GM19324 (cell line): ENCODE measurements at regions not wholly inside any gene's neighbourhood (a gene's known extent, or its start where the extent isn't known, plus 50 kb on each side); places are given as distances from the start of the nearest gene placed in this dataset.

Experiments
- ATAC-seq: cut with Tn5 transposase; IDR thresholded peaks from one replicate; pipeline ENCODE4 v1.9.1; 2021; ENCODE audit warnings: mild to moderate bottlenecking, moderate library complexity; ENCODE audit not compliant: unreplicated experiment, low FRiP score

DNA sequence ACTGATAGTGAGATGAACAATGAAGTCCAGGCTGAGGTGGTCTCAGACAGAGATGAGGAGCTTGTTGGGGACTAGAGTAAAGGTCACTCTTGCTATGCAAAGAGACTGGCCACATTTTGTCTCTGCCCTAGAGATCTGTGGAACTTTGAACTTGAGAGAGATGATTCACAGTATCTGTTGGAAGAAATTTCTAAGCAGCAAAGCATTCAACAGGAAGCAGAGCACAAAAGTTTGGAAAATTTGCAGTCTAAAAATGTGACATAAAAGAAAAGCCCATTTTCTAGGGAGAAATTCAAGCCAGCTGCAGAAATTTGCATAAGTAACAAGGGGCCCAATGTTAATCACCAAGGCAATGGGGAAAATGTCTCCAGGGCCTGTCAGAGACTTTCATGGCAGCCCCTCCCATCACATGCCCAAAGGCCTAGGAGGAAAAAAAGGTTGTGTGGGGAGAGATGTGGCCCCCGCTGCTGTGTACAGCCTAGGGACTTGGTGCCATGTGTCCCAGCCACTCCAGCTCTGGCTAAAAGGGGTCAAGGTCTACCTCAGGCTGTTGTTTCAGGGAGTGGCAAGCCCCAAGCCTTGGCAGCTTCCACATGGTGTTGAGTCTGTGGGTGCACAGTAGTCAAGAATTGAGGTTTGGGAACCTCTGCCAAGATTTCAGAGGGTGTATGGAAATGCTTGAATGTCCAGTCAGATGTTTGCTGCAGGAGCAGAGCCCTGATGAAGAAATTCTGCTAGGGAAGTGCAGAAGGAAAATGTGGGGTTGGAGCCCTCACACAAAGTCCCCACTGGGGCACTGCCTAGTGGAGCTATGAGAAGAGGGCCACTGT is 262.8 kb downstream of the DKK2 start:
- no peak for ATAC-seq

DNA sequence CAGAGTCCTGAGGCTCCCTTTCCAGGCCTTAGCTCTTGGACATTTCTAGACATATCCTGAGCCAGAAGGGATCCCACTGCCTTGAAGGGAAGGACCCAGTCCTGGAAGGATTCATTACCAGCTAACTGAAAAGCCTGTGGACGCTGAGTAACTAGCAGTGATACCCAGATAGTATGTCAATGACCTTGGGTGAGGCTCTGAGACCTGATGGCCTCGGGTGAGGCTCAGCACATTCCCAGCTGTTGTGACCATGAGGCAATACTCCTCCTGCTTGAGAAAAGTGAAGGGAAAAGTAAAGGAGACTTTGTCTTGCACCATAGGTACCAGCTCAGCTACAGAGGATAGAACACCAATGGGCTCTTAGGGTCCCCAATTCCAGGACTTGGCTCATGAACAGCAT is 268.1 kb downstream of the DKK2 start:
- no peak for ATAC-seq

DNA sequence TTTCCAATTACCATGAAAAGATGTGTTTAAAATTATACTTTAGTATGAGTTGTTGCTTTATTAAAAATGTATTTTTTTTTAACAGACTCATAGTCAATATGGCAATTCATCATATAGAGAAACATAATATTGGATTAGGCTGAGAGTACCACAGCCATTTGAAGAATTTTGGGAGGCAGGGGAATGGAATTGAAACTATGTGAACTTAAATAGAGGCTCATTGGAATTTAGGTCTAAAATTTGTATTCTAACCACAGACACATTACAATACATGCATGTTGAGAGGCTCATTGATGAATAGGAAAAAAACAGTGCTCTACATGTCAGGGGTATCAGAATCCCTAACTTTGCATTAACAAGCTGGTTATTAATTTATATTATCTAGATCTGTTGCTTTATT is 269.6 kb downstream of the DKK2 start:
- no peak for ATAC-seq

DNA sequence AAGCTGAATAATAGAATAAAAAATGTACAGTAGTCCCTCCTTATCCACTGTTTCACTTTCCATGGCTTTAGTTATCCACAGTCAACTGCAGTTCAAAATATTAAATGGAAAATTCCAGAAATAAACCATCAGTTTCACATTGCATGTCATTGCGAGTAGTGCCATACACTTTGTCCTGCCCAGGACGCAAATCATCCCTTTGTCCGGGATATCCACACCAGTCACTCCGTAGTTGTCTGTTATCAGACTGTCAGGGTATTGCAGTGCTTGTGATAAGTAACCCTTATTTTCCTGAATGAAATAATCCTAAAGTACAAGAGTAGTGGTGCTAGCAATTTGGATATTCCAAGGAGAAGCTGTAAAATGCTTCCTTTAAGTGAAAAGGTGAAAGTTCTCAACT is 271.3 kb downstream of the DKK2 start:
- no peak for ATAC-seq

DNA sequence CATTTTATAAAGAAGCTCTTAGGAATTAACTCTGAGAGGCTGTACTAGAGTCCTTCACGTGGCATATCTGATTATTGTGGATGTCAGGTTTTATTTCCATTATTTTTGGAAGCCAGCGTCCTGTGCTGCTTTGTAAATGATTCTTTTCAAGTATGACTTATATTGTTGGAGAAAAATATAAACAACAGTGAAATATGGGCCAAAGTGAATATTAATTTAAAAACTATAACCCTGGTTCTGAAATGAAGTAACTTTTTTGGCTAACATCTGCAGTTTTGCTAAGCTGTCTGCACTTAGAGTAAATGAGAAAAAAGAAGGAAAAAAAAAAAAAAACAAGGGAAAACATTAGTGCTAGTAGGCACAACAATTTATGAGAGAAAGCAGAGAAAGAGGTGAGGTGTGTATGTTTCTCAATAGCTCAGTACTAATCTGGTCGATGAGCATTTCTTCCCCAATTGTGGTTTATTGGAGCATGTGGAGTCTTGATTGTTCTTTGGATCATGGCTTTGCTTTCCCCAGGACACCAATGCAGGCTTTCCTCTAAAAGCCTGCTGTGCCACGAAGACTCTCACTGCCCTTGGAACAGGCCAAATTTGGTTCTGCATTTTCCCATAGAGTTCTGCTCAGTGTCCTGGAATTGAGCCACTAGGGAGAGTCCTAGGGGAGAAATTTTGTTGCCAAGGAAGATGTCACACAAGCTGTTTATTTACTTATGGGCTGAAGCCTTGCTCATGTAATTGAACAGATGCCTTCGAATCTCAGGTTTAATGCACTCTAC is 273.3 kb downstream of the DKK2 start:
- ATAC-seq: no peak

DNA sequence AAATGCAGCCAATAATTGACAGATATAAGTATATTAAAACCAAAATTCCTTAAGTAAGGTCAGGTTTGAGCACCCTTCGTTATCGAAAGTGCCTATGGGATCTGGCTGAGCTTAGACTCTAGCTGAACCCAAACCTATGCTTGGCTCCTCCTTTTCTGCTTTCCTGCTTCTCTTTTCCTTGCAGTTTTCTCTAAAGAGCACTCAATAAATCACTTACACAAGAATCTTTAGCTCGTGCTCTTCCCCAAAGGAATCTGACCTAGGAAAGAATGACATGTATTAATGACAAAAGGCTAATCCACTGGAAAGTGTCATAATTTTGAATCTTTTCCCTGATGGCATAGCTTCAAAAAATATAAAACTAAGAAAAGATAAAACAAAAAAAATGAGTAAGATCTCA is 282.7 kb downstream of the DKK2 start:
- ATAC-seq: no peak

DNA sequence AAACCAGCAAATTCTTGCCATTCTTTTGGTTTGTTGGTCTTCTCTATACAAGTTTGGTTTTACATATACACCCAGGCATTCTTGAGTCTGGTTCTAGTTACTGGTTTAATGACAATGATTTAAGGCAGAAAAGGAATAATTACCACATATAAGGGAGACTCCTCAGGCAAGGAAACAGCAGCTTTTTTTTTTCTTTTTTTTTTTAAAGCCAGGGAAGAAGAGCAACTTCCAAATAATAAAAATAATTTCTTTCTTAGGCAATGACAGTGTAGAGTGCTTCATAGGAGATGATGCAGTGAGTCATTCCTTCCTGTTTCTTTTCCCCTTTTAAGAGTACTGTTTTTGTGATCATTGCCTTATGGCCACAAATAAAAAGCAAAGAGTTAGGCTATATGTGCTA is 289.7 kb downstream of the DKK2 start:
- no peak for ATAC-seq

DNA sequence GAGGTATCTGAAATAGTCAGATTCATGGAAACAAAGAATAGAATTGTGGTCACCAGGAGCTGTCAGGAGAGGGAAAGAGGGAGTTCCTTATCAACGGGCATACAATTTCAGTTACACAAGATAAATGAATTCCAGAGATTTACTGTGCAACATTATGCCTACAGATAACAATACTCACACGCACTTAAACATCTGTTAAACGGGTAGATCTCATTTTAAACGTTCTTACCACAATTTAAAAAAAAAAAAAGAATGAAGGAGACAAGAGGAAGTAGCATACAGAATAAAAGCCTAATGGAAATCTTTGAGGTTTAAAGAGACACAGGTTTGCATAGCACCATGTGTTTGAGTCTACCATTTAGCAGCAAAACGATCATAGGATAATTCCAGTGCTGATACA is 298.0 kb downstream of the DKK2 start:
- ATAC-seq: no peak

DNA sequence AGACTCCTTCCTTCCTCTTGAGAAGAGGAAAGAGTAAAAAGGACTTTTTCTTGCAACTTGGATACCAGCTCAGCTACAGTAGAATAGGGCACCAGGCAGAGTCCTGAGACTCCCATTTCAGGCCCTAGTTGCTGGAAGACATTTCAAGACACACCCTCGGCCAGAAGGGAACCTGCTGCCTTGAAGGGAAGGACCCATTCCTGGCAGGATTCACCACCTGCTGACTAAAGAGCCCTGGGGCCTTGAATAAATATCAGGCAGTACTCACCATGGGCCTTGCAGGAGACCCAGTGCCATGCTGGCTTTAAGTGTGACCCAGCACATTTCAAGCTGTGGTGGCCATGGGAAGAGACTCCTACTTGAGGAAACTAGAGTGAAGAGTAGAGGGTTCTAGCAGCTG is 317.6 kb downstream of the DKK2 start:
- no peak for ATAC-seq

DNA sequence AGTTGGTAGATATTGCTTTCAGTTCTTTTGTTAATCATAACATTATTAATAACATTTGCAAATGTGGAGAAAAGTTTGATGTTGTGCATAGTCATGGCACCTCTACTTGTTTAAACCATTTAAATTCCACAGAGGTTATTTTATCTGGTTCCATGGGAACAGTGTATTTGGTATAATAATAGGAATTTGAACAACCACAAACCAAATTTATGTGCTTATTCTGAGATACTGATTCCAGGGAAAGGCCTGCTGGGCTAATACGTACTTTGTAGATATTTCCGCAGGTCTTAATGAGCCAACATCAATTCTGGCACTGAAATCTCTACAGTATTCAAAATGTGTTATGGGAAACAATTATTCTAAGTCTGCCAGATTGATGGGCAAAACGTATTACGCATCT is 319.0 kb downstream of the DKK2 start:
- ATAC-seq: no peak

DNA sequence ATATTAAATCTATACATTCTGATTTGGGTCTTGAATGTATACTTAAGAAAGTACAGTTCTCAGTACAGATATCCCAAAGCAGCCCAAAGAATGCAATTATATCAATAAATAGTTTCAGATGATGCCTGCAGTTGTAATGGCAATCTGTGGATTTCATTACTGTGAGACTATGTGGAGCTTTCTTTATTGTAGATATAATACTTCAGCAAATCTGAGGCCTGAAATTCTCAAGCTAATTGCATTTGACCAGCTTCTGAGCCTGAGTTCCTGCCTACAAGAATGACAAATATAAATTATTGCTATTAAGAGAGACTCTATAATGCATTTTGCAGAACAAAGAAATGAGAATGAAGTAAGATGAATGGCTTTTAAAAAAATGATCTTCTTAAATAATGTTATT is 320.3 kb downstream of the DKK2 start:
- no peak for ATAC-seq

DNA sequence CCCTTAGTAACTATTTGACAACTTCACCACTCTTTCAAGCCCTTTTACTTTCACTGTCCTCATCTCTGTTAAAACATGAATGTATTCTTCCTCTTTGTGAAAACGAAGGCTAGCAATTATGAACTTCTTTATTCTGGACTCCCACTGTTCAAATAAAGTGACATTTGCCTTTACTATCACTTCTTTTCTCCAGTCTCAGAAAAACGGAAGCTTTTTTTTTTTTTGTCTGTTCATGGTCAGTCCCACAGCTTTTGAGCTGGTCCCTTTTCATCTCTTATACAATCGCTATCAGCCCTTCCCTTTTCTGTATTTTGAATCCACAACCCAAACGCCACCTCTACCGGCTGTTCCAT is 327.7 kb downstream of the DKK2 start:
- ATAC-seq: no peak

DNA sequence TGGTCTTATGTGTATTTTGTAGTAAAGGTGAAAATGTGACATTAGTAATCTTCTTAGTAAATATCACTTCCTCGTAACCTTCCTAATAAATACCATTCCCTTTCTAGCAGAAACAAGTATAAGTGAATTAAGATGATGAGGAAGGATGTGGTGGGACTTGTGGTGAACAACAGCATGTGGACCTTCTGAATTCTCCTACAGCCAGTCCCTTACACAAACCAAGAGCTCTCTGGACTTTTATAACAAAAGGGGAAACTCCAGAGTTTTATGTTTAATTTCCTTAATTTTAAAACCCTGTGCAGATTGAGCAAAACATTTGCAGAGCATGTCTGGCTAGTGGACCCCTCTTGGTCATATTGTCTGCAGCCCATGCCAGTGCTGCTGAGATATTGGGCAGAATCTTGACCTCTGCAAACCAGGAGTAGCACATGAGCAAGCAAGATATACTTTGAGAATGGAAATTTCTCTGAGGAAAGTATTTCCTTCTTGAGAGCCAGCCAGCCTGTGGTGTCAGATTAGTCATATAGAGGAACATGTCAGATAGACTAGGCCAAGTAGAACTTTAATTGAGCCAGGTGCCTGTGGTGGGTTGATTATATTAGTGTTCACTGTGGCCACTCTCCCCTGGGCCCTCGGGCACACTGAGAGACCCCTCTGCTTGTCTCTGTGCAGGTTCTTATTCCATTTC is 328.2 kb downstream of the DKK2 start:
- ATAC-seq: peak; percentile 65

DNA sequence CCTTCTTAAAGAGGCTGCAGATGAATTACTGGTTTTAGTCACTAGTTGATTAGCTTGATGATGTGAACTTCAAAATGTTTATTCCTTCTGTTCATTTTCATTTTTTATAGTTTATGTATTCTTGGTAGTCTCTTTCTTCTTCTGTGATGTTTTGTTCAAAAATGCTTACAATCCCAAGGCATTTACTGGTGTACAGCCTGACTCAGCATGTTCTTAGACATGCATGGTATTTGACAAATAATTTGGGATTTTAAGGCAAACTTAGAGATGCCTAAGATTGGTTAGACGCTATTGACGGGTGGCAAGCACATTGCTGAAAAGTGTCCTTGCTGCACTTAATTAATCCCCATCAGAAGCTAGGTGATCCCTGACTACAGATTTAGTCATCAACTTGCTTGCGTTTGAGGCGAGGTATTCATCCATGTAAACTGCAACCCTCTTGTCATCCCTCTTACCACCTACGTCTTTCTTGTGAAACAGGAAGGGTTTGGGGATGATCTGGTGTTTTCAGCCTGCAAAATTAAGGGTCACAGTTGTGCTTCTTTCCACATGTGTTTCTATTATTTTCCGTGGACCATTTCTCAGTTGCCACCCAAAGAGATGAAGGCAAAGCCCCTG is 331.8 kb downstream of the DKK2 start:
- no peak for ATAC-seq

DNA sequence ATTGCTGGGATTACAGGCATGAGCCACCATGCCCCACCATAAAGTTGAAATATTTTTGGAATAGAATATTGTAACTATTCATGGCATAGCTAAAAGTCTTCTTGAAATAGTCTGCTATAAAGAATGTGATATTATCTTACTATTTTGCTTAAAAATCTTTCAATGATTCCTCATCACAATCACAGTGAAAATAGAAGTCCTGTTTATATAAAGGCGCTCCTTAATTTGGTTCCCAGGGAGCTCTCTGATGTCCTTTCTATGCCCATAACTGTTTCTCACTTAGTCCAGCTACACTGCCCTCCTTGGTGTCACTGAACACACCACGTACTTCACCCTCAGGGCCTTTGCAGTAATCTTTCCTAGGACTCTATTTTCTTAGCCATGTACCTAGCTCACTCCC is 331.7 kb upstream of the GIMD1 start:
- ATAC-seq: no peak

DNA sequence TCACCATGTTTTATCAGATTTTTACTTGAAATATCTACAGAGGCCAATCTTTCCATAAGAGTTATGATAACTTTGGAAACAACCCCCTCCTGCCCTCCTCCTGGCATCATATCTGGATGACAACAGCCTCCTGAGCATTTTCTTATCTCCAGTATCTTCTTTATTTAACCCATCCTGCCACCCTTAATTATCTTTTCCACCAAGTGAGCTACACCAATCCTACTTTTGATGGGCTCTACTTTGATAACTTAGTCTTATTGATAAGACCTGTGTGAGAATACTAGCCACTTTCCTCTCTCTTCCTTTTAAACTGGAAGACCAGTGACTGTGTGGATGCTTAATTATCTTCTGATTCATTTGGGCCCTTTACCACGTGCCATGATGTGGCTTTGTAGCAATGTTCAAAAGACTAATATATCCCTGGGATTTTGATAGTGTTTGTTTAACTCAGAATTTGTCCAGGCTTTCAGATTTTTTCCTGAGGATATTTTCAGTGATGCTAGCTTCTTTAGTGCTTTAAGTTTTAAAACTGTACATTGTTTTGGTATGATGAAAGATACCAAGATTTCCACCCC is 330.1 kb upstream of the GIMD1 start:
- no peak for ATAC-seq

DNA sequence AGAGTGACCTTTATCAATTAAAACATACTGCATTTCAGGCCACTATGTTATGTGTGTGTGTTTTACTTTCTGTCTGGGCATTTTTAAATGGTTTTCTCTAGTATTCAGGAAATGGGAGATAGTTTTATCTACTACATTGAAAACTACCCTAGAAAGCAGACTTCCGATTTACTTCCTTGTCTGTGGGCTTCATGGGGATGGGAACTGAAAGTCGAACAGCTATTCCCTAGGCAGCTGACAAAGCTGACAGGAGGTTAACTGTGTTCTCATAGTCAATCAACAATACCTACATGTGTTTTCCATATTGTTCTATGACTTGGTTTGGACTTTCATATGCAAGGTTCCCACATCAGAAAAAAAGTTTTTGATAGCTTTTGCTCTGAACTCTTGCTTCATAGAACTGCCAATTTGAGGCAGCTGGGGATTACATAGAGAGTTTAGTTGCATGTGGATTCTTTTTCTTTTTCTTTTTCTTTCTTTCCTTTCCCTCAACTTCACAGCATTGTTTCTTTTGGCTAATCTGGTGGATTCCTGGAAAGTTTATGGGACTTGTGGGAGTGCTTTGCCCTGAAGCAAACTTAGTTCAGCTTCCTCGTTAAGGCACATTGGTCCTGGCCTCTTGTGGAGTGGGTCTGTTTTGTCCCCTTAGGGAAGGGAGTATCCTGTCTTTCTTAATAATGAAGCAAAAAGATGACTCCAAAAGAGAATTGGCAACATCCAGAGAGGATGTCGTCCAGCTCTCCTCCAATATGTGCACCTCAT is 327.1 kb upstream of the GIMD1 start:
- no peak for ATAC-seq

DNA sequence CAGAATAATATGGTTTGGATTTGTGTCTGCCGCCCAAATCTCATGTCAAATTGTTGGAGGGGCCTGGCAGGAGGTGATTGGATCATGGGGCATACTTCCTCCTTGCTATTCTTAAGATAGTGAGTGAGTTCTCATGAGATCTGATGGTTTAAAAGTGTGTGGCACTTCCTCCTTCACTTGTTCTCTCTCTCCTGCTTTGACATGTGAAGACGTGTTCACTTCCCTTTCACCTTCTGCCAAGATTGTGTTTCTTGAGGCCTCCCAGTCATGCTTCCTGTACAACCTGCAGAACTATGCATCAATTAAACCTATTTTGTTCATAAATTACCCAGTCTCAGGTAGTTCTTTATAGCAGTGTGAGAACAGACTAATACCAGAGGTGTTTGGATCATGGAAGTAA is 325.7 kb upstream of the GIMD1 start:
- no peak for ATAC-seq

DNA sequence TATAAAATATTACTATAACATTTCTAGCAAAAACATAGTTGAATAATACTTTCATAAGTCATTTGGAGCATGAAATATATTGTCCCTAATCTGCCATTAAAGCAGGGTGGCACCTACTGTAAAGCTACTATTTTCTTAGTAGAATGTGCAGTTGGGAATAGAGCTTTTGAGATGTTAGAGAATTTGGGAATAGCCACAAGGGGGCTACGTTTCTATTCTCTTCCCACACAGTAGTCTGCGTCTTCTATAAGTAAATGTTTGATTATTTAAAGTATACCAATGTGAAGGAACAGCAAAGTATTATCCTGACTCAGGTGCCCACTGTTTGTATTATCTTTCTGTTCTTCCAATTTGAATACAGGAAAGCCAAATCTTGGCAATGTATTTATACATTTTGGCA is 323.2 kb upstream of the GIMD1 start:
- ATAC-seq: no peak

DNA sequence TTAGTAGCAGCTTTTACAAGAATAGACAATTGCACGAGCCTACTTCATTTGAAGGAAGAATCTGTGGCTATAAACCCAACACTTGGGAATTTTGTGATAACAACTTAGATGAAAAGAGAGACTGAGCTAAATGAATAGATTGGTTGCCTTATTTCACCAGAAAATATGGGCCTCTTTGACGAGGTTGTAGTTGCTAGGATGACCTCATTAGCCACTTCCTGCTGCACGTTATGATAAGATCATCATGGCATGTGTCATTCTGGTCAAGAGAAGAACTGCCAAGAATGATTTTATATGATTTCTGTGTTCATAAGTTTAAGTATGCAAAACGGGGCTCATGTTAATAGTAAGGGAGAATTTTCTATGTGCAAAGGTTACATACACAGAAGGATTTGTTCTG is 321.9 kb upstream of the GIMD1 start:
- ATAC-seq: no peak
